ENCODE measurements at regions not wholly inside any gene's neighbourhood (a gene's known extent, or its start where the extent isn't known, plus 50 kb on each side); places are given as distances from the start of the nearest gene placed in this dataset.

- Histone ChIP-seq H4K20me1 (ENCODE audit: insufficient read depth, low read length) (no peaks in the 10 kb centered on the region), H3K9ac (ENCODE audit: low read length) (no peak overlapping the region), H3K4me3 (ENCODE audit: low read length) (no peak overlapping the region), H3K9me2 (replicated peaks; ENCODE audit: insufficient read depth, low read length) (no peaks in the 10 kb centered on the region), H3K36me3 (replicated peaks; ENCODE audit: insufficient read depth, low read length) (no peaks in the 10 kb centered on the region), H3K4me2 (ENCODE audit: low read depth, low read length) (no peak overlapping the region), H3K79me2 (ENCODE audit: low read length) (no peaks in the 10 kb centered on the region), H3K27me3 (replicated peaks; ENCODE audit: insufficient read depth, low read length) (no peaks in the 10 kb centered on the region), H3K27ac (ENCODE audit: low read length) (no peak overlapping the region), H3F3A (ENCODE audit: insufficient read depth, low read length) (no peaks in the 10 kb centered on the region), H3K9me3 (replicated peaks; ENCODE audit: insufficient read depth, low read length) (no peaks in the 10 kb centered on the region), H3K4me1 (ENCODE audit: low read length) (no peaks in the 10 kb centered on the region), H2AFZ (ENCODE audit: low read length) (no peak overlapping the region)
- TF ChIP-seq EZH2 (optimal IDR thresholded peaks at IDR 0.05; ENCODE audit: low read depth, low read length) (no peak), CTCF (IDR thresholded peaks at IDR 0.05; ENCODE audit: low read length) (no peak), EZH2phosphoT487 (IDR thresholded peaks at IDR 0.05; ENCODE audit: low read length) (no peak)
- DNase-seq: no peak
Measured at GRCh38 chr1:222038971-222039370, 297.1 kb upstream of the DUSP10 start.

GRCh38 chr1:222037720-222038119 is 295.8 kb upstream of the DUSP10 start:
- no peaks in the 10 kb centered on the region for H4K20me1 ChIP-seq (ENCODE audit: insufficient read depth, low read length)
- H3K9me2 ChIP-seq (replicated peaks; ENCODE audit: insufficient read depth, low read length): no peaks in the 10 kb centered on the region
- H3F3A ChIP-seq (ENCODE audit: insufficient read depth, low read length): no peaks in the 10 kb centered on the region
- no peaks in the 10 kb centered on the region for H3K36me3 ChIP-seq (replicated peaks; ENCODE audit: insufficient read depth, low read length)
- no peak for DNase-seq
- TF ChIP-seq EZH2 (optimal IDR thresholded peaks at IDR 0.05; ENCODE audit: low read depth, low read length): no peak
- no peaks in the 10 kb centered on the region for H3K9me3 ChIP-seq (replicated peaks; ENCODE audit: insufficient read depth, low read length)
- no peak overlapping the region for H2AFZ ChIP-seq (ENCODE audit: low read length)
- H3K79me2 ChIP-seq (ENCODE audit: low read length): no peaks in the 10 kb centered on the region
- no peak overlapping the region for H3K9ac ChIP-seq (ENCODE audit: low read length)
- H3K4me3 ChIP-seq (ENCODE audit: low read length): no peak overlapping the region
- no peaks in the 10 kb centered on the region for H3K27me3 ChIP-seq (replicated peaks; ENCODE audit: insufficient read depth, low read length)
- H3K4me2 ChIP-seq (ENCODE audit: low read depth, low read length): no peak overlapping the region
- H3K4me1 ChIP-seq (ENCODE audit: low read length): no peaks in the 10 kb centered on the region
- H3K27ac ChIP-seq (ENCODE audit: low read length): no peak overlapping the region

- no peaks in the 10 kb centered on the region for H3K9me2 ChIP-seq (replicated peaks; ENCODE audit: insufficient read depth, low read length)
- no peaks in the 10 kb centered on the region for H3K27me3 ChIP-seq (replicated peaks; ENCODE audit: insufficient read depth, low read length)
- no peaks in the 10 kb centered on the region for H3K9me3 ChIP-seq (replicated peaks; ENCODE audit: insufficient read depth, low read length)
- H3K4me1 ChIP-seq (ENCODE audit: low read length): no peaks in the 10 kb centered on the region
- H3K4me2 ChIP-seq (ENCODE audit: low read depth, low read length): no peak overlapping the region
- no peaks in the 10 kb centered on the region for H4K20me1 ChIP-seq (ENCODE audit: insufficient read depth, low read length)
- no peak for DNase-seq
- H3K79me2 ChIP-seq (ENCODE audit: low read length): no peaks in the 10 kb centered on the region
- H2AFZ ChIP-seq (ENCODE audit: low read length): no peak overlapping the region
- H3F3A ChIP-seq (ENCODE audit: insufficient read depth, low read length): no peaks in the 10 kb centered on the region
- no peak overlapping the region for H3K9ac ChIP-seq (ENCODE audit: low read length)
- TF ChIP-seq EZH2phosphoT487 (IDR thresholded peaks at IDR 0.05; ENCODE audit: low read length): no peak
- TF ChIP-seq CTCF (IDR thresholded peaks at IDR 0.05; ENCODE audit: low read length): no peak
- TF ChIP-seq EZH2 (optimal IDR thresholded peaks at IDR 0.05; ENCODE audit: low read depth, low read length): no peak
- H3K27ac ChIP-seq (ENCODE audit: low read length): no peak overlapping the region
- no peaks in the 10 kb centered on the region for H3K36me3 ChIP-seq (replicated peaks; ENCODE audit: insufficient read depth, low read length)
- no peak overlapping the region for H3K4me3 ChIP-seq (ENCODE audit: low read length)
Measured at GRCh38 chr1:222034790-222035189, 292.9 kb upstream of the DUSP10 start.

GRCh38 chr1:222033450-222033849 is 291.6 kb upstream of the DUSP10 start:
- Histone ChIP-seq H3K4me3 (ENCODE audit: low read length) (no peak overlapping the region), H3K9me3 (replicated peaks; ENCODE audit: insufficient read depth, low read length) (no peaks in the 10 kb centered on the region), H3K9me2 (replicated peaks; ENCODE audit: insufficient read depth, low read length) (no peaks in the 10 kb centered on the region), H3K4me2 (ENCODE audit: low read depth, low read length) (no peak overlapping the region), H3F3A (ENCODE audit: insufficient read depth, low read length) (no peaks in the 10 kb centered on the region), H4K20me1 (ENCODE audit: insufficient read depth, low read length) (no peaks in the 10 kb centered on the region), H3K36me3 (replicated peaks; ENCODE audit: insufficient read depth, low read length) (no peaks in the 10 kb centered on the region), H3K9ac (ENCODE audit: low read length) (no peak overlapping the region), H3K27ac (ENCODE audit: low read length) (no peak overlapping the region), H2AFZ (ENCODE audit: low read length) (no peak overlapping the region), H3K4me1 (ENCODE audit: low read length) (no peaks in the 10 kb centered on the region), H3K27me3 (replicated peaks; ENCODE audit: insufficient read depth, low read length) (no peaks in the 10 kb centered on the region), H3K79me2 (ENCODE audit: low read length) (no peaks in the 10 kb centered on the region)
- no peak for TF ChIP-seq EZH2phosphoT487 (IDR thresholded peaks at IDR 0.05; ENCODE audit: low read length)
- no peak for TF ChIP-seq CTCF (IDR thresholded peaks at IDR 0.05; ENCODE audit: low read length)
- no peak for TF ChIP-seq EZH2 (optimal IDR thresholded peaks at IDR 0.05; ENCODE audit: low read depth, low read length)
- no peak for DNase-seq
